GM12892 (cell line): ENCODE measurements at regions not wholly inside any gene's neighbourhood (a gene's known extent, or its start where the extent isn't known, plus 50 kb on each side); places are given as distances from the start of the nearest gene placed in this dataset.
"Not testable (repeated sequence)": the region's sequence is repeated elsewhere in the genome, so short reads cannot be mapped to it uniquely, and the experiment has no call there.

ENCODE experiments used
- POLR2A ChIP-seq: IDR thresholded peaks from 2 replicates; pipeline ENCODE4 v1.6.1; 2011; ENCODE audit warnings: low read depth, low read length, control low read depth
- POLR2AphosphoS5 ChIP-seq: IDR thresholded peaks from 2 replicates; pipeline ENCODE4 v1.6.1; 2011; ENCODE audit warnings: low read depth, low read length, control low read depth
- TAF1 ChIP-seq: IDR thresholded peaks from 2 replicates; pipeline ENCODE4 v1.6.1; 2011; ENCODE audit warnings: low read depth, mild to moderate bottlenecking, control low read depth, low read length, borderline replicate concordance

GRCh38 chr6:19612672-19613466 is 224.3 kb upstream of the ID4 start:
- not testable (repeated sequence) for TF ChIP-seq POLR2A, POLR2AphosphoS5, TAF1
